SK-N-SH treated with all-trans-retinoic acid at 6 μM for 48 hours (cell line): ENCODE measurements at regions not wholly inside any gene's neighbourhood (a gene's known extent, or its start where the extent isn't known, plus 50 kb on each side); places are given as distances from the start of the nearest gene placed in this dataset.

Source experiments
- ATAC-seq: fragments of 200-7000 bp; cut with Tn5 transposase; 3 replicates; pipeline ENCODE4 v1.9.1; 2020; ENCODE audit warnings: mild to moderate bottlenecking, moderate library complexity
- ARNTL ChIP-seq: fragments of 450-650 bp; formaldehyde crosslinking; IDR thresholded peaks from 2 replicates; pipeline ENCODE4 v1.5.0; 2020; ENCODE audit warnings: low read depth, mild to moderate bottlenecking, moderate library complexity, borderline replicate concordance
- CSDC2 ChIP-seq: fragments of 250-450 bp; sonication (Bioruptor Pico); IDR thresholded peaks from 2 replicates; pipeline ENCODE4 v1.5.0; 2020; ENCODE audit warnings: mild to moderate bottlenecking, moderate library complexity
- CSRNP3 ChIP-seq: fragments of 250-450 bp; sonication (Bioruptor Pico); IDR thresholded peaks from 2 replicates; pipeline ENCODE4 v1.5.1; 2021; ENCODE audit warnings: mild to moderate bottlenecking, moderate library complexity
- ESRRG ChIP-seq: fragments of 250-450 bp; sonication (Bioruptor Pico); IDR thresholded peaks from 2 replicates; pipeline ENCODE4 v1.6.1; 2021; ENCODE audit warnings: mild to moderate bottlenecking
- GLIS3 ChIP-seq: fragments of 250-450 bp; sonication (Bioruptor Pico); IDR thresholded peaks from 2 replicates; pipeline ENCODE4 v1.5.0; 2020; ENCODE audit warnings: mild to moderate bottlenecking, moderate library complexity
- ISL1 ChIP-seq: fragments of 250-450 bp; sonication (Bioruptor Pico); IDR thresholded peaks from 2 replicates; pipeline ENCODE4 v2.1.2; 2022; ENCODE audit warnings: mild to moderate bottlenecking, moderate library complexity
- OSR1 ChIP-seq: fragments of 250-450 bp; sonication (Bioruptor Pico); IDR thresholded peaks from 2 replicates; pipeline ENCODE4 v1.8.0; 2022; ENCODE audit warnings: moderate library complexity, mild to moderate bottlenecking, inconsistent platforms
- PPARA ChIP-seq: fragments of 250-450 bp; sonication (Bioruptor Pico); IDR thresholded peaks from 2 replicates; pipeline ENCODE4 v1.5.0; 2020; ENCODE audit warnings: mild to moderate bottlenecking, borderline replicate concordance
- SNAI2 ChIP-seq: fragments of 250-450 bp; sonication (Bioruptor Pico); IDR thresholded peaks from 2 replicates; pipeline ENCODE4 v1.5.0; 2020; ENCODE audit warnings: mild to moderate bottlenecking, moderate library complexity
- TCF4 ChIP-seq: fragments of 250-450 bp; sonication (Bioruptor Pico); IDR thresholded peaks from 2 replicates; pipeline ENCODE4 v1.8.0; 2021; ENCODE audit warnings: mild to moderate bottlenecking, moderate library complexity, borderline replicate concordance
- ZC3H10 ChIP-seq: fragments of 250-450 bp; sonication (Bioruptor Pico); IDR thresholded peaks from 2 replicates; pipeline ENCODE4 v1.5.1; 2021; ENCODE audit warnings: mild to moderate bottlenecking, moderate library complexity
- ZFP30 ChIP-seq: fragments of 450-650 bp; formaldehyde crosslinking; IDR thresholded peaks from 2 replicates; pipeline ENCODE4 v1.5.0; 2022; ENCODE audit warnings: mild to moderate bottlenecking, moderate library complexity
- ZNF70 ChIP-seq: fragments of 450-650 bp; formaldehyde crosslinking; IDR thresholded peaks from 2 replicates; pipeline ENCODE4 v1.5.0; 2020; ENCODE audit warnings: mild to moderate bottlenecking, moderate library complexity
- ZNF8 ChIP-seq: fragments of 450-650 bp; formaldehyde crosslinking; IDR thresholded peaks from 2 replicates; pipeline ENCODE4 v1.5.0; 2020; ENCODE audit warnings: mild to moderate bottlenecking, moderate library complexity
- TF ChIP-seq, protein P1 (sequence below): fragments of 250-450 bp; sonication (Bioruptor Pico); IDR thresholded peaks from 2 replicates; pipeline ENCODE4 v1.8.0; 2021; ENCODE audit warnings: low read depth, mild to moderate bottlenecking, moderate library complexity, borderline replicate concordance
- TF ChIP-seq, protein P2 (sequence below): fragments of 250-450 bp; sonication (Bioruptor Pico); IDR thresholded peaks from 2 replicates; pipeline ENCODE4 v1.5.0; 2020; ENCODE audit warnings: mild to moderate bottlenecking, moderate library complexity

DNA sequence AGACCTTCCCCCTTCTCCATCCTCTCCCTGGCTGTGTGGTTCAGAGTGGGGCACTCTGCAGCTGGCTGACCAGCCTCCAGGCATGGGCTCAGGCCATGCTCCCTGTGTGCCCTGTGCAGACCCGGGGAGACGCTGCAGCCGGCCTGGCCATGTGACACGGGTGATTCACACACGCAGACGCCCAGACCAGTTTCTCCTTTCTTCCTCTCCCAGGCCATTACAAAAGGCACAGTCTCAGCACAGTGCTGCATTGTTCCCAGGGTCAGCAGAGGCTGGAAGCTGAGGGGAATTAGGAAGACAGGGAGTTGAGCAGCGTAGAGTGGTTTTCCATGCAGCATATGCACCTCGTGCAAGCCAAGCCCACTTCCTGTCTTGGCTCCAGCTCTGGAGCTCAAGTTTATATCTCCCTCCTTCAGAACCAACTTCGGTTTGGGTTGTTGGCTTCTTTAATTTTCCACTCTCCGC is 288.5 kb downstream of the TNS1 start:
- TF ChIP-seq ZNF70 (CRISPR knock-in tag) (no peak), OSR1 (CRISPR knock-in tag) (no peak), ARNTL (CRISPR knock-in tag) (no peak), ZC3H10 (CRISPR knock-in tag) (no peak), CSRNP3 (no peak), CSDC2 (CRISPR knock-in tag) (no peak), SNAI2 (CRISPR knock-in tag) (no peak), GLIS3 (CRISPR knock-in tag) (no peak), ZNF8 (no peak), TCF4 (no peak), ZFP30 (CRISPR knock-in tag) (no peak), ISL1 (CRISPR knock-in tag) (no peak), PPARA (CRISPR knock-in tag) (no peak)
- TF ChIP-seq, protein P1, sequence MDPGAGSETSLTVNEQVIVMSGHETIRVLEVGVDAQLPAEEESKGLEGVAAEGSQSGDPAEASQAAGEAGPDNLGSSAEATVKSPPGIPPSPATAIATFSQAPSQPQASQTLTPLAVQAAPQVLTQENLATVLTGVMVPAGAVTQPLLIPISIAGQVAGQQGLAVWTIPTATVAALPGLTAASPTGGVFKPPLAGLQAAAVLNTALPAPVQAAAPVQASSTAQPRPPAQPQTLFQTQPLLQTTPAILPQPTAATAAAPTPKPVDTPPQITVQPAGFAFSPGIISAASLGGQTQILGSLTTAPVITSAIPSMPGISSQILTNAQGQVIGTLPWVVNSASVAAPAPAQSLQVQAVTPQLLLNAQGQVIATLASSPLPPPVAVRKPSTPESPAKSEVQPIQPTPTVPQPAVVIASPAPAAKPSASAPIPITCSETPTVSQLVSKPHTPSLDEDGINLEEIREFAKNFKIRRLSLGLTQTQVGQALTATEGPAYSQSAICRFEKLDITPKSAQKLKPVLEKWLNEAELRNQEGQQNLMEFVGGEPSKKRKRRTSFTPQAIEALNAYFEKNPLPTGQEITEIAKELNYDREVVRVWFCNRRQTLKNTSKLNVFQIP (CRISPR knock-in tag) = no peak
- TF ChIP-seq, protein P2, sequence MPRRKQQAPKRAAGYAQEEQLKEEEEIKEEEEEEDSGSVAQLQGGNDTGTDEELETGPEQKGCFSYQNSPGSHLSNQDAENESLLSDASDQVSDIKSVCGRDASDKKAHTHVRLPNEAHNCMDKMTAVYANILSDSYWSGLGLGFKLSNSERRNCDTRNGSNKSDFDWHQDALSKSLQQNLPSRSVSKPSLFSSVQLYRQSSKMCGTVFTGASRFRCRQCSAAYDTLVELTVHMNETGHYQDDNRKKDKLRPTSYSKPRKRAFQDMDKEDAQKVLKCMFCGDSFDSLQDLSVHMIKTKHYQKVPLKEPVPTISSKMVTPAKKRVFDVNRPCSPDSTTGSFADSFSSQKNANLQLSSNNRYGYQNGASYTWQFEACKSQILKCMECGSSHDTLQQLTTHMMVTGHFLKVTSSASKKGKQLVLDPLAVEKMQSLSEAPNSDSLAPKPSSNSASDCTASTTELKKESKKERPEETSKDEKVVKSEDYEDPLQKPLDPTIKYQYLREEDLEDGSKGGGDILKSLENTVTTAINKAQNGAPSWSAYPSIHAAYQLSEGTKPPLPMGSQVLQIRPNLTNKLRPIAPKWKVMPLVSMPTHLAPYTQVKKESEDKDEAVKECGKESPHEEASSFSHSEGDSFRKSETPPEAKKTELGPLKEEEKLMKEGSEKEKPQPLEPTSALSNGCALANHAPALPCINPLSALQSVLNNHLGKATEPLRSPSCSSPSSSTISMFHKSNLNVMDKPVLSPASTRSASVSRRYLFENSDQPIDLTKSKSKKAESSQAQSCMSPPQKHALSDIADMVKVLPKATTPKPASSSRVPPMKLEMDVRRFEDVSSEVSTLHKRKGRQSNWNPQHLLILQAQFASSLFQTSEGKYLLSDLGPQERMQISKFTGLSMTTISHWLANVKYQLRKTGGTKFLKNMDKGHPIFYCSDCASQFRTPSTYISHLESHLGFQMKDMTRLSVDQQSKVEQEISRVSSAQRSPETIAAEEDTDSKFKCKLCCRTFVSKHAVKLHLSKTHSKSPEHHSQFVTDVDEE (CRISPR knock-in tag) = no peak
- ATAC-seq = peak; percentile 29

DNA sequence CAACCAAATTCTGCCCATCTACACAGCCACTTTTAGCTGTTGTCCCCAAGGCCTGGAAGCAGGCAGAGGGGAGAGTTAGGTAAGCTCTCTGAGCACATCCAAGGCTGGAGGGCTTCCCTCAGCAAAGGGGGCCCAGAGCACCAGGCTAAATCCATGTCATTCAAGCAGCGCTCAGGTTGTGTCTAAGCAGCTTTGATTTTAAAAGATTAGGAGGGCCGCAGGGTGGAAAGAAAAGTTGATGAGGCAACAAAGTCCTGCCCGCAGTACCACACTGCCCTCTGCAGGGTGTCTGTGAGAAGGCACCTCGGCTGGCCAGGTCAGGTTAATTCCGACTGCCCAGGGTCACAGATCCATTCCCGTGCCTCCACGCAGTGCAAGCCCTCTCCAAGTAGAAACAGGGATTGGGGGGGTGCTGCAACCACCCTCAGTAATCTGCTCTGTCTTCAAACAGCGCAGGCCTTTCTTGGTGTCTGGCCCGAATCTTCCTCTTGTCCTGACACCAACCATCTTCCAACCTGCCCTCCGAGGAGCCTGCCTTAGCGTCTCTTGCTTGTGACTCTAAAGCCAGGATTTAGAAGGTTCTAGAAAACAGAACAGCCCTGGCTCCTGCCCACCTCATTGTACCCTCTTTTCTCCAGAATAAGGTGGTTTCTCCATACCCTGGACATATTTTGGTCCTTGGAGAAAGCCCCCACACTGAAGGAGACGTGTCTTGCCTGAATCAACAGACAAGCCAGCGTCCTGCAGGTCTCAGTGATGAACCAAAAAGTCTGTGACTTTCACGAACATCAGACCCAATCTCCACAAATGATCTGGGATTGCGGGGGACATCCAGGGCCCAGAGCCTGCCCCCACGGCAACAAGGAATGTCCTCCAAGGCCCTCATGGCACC is 289.2 kb downstream of the TNS1 start:
- peak; percentile 93 for ATAC-seq
- TF ChIP-seq CSRNP3 (no peak), ESRRG (CRISPR knock-in tag) (no peak), ZC3H10 (CRISPR knock-in tag) (no peak), SNAI2 (CRISPR knock-in tag) (no peak), ISL1 (CRISPR knock-in tag) (no peak)
- TF ChIP-seq, protein P2 (CRISPR knock-in tag) = peak; percentile 51; the same call in 1 of the 2 replicates
- TF ChIP-seq, protein P1 (CRISPR knock-in tag) = no peak
